Pons (tissue), 1 donor: ENCODE measurements at regions not wholly inside any gene's neighbourhood (a gene's known extent, or its start where the extent isn't known, plus 50 kb on each side); places are given as distances from the start of the nearest gene placed in this dataset.

Experiments
- DNase-seq: peaks from one replicate; pipeline ENCODE4 v3.0.0-alpha.2; 2016; ENCODE audit warnings: low spot score

- DNase-seq = no peak
Observed at GRCh38 chr18:4639628-4640310, 184.7 kb upstream of the DLGAP1 start.

- no peak for DNase-seq
Observed at GRCh38 chr18:4638680-4639079, 183.6 kb upstream of the DLGAP1 start.

GRCh38 chr18:4637876-4638275 is 182.8 kb upstream of the DLGAP1 start:
- DNase-seq = no peak

GRCh38 chr18:4636967-4637366 is 181.9 kb upstream of the DLGAP1 start:
- no peak for DNase-seq

- DNase-seq = no peak
Observed at GRCh38 chr18:4631239-4631638, 176.1 kb upstream of the DLGAP1 start.

GRCh38 chr18:4605212-4605611 is 150.1 kb upstream of the DLGAP1 start:
- DNase-seq = no peak

GRCh38 chr18:4603955-4604354 is 148.8 kb upstream of the DLGAP1 start:
- DNase-seq = no peak

GRCh38 chr18:4599312-4599711 is 144.2 kb upstream of the DLGAP1 start:
- no peak for DNase-seq

- no peak for DNase-seq
Observed at GRCh38 chr18:4597301-4597700, 142.2 kb upstream of the DLGAP1 start.

GRCh38 chr18:4593895-4594294 is 138.8 kb upstream of the DLGAP1 start:
- DNase-seq = no peak

GRCh38 chr18:4593459-4593858 is 138.4 kb upstream of the DLGAP1 start:
- DNase-seq = no peak

- DNase-seq = no peak
Observed at GRCh38 chr18:4589056-4589800, 134.1 kb upstream of the DLGAP1 start.

- no peak for DNase-seq
Observed at GRCh38 chr18:4587204-4587603, 132.1 kb upstream of the DLGAP1 start.

GRCh38 chr18:4586731-4587130 is 131.6 kb upstream of the DLGAP1 start:
- no peak for DNase-seq

- no peak for DNase-seq
Observed at GRCh38 chr18:4582431-4583335, 127.6 kb upstream of the DLGAP1 start.

GRCh38 chr18:4581966-4582365 is 126.9 kb upstream of the DLGAP1 start:
- no peak for DNase-seq

GRCh38 chr18:4578449-4578848 is 123.3 kb upstream of the DLGAP1 start:
- DNase-seq = no peak

GRCh38 chr18:4573735-4574134 is 118.6 kb upstream of the DLGAP1 start:
- no peak for DNase-seq

- DNase-seq = no peak
Observed at GRCh38 chr18:4557502-4557901, 102.4 kb upstream of the DLGAP1 start.

- no peak for DNase-seq
Observed at GRCh38 chr18:4551001-4551360, 95.9 kb upstream of the DLGAP1 start.

- DNase-seq = no peak
Observed at GRCh38 chr18:4549164-4549872, 94.2 kb upstream of the DLGAP1 start.

- DNase-seq = no peak
Observed at GRCh38 chr18:4547126-4547525, 92.0 kb upstream of the DLGAP1 start.
